Heart right ventricle (tissue), 16 donors: ENCODE measurements at regions not wholly inside any gene's neighbourhood (a gene's known extent, or its start where the extent isn't known, plus 50 kb on each side); places are given as distances from the start of the nearest gene placed in this dataset.

Experiments
- ATAC-seq, 8 donors: fragments of 200-7000 bp; cut with Tn5 transposase; one replicate each; pipeline ENCODE4 v1.9.1; 2020; ENCODE audit warnings: mild to moderate bottlenecking in 8 of 8, moderate library complexity in 8 of 8, moderate number of reproducible peaks in 1 of 8
- DNase-seq, 2 donors: peaks; one replicate each; pipeline ENCODE4 v3.0.0-alpha.2; 2020
- H3K27ac ChIP-seq, 10 donors: fragments of 200-600 bp; sonication (generic) in 2 of 10; one replicate each; pipeline versions ENCODE4 v1.5.0 to v1.8.0; 2020 to 2022; ENCODE audit warnings: mild to moderate bottlenecking in 3 of 10
- H3K27me3 ChIP-seq, 7 donors: fragments of 200-600 bp; one replicate each; pipeline ENCODE4 v1.8.0; 2021 to 2022; ENCODE audit warnings: mild to moderate bottlenecking in 2 of 7
- H3K36me3 ChIP-seq, 9 donors: fragments of 200-600 bp; sonication (generic) in 1 of 9; one replicate each; pipeline versions ENCODE4 v1.5.0 to v1.8.0; 2020 to 2022; ENCODE audit warnings: mild to moderate bottlenecking in 2 of 9
- H3K4me1 ChIP-seq, 9 donors: fragments of 200-600 bp; sonication (generic) in 1 of 9; one replicate each; pipeline versions ENCODE4 v1.5.0 to v1.8.0; 2020 to 2022; ENCODE audit warnings: mild to moderate bottlenecking in 4 of 9
- H3K4me3 ChIP-seq, 10 donors: fragments of 200-600 bp; sonication (generic) in 2 of 10; one replicate each; pipeline versions ENCODE4 v1.5.0 to v1.8.0; 2020 to 2022; ENCODE audit warnings: mild to moderate bottlenecking in 7 of 10, moderate library complexity in 2 of 10
- H3K9me3 ChIP-seq, 11 donors: fragments of 200-600 bp in 10 of 11; sonication (generic) in 2 of 11; one replicate each; pipeline versions ENCODE4 v1.5.0 to v1.8.0; 2013 to 2022; ENCODE audit warnings: mild to moderate bottlenecking in 2 of 11, control low read depth in 1 of 11, moderate library complexity in 1 of 11
- CTCF ChIP-seq, 9 donors: fragments of 200-600 bp; sonication (generic) in 2 of 9; IDR thresholded peaks; one replicate each; pipeline versions ENCODE4 v1.5.0 to v1.8.0; 2021 to 2022; ENCODE audit warnings: antibody characterized with exemption in 9 of 9, mild to moderate bottlenecking in 5 of 9, moderate library complexity in 1 of 9
- WGBS, 2 donors: extraction: QIAGEN DNeasy Blood & Tissue Kit; methylation state at CpG; one replicate each; pipeline ENCODE4 v1.1.7; 2013; ENCODE audit warnings: inconsistent platforms in 1 of 2; 5-methylcytosine and 5-hydroxymethylcytosine counted together
- intact Hi-C, 10 donors: fragments of 100-400 bp; cut with DNase I; formaldehyde crosslinking; loops; one replicate each; pipeline versions ENCODE4 v1.11.1 to v1.14.2; 2022
- donor health status: Arrhythmogenic right ventricular cardiomyopathy.
- donor health status: ischemic (EF 13 %, LVEDD 7.1; RV severe dilation, severe dysfunction).
- donor health status: healthy with polysubstance abuse.
- donor health status: DM: no; HTN: yes; CAD: no.
- donor health status: DM: no; HTN: no; CAD: no.
- donor health status: ischemic (EF 25% LVEDD 6.9; RV normal size, moderate dysfunction).
- donor health status: ischemic (EF 25% LVEDD 5.7; RV mildly dilated, moderate dysfunction).
- donor health status: healthy.
- donor health status: DM: yes; HTN: yes; CAD: no.
- donor health status: Ischemic cardiomyopathy.
- donor health status: ischemic (EF 35%, LVEDD 5.7; RV mildly dilated, moderate dysfunction).
- donor health status: nonischemic (EF 11% LVEDD 7.7; RV severe dilation, severe dysfunction).
- donor health status: DM: yes; HTN: yes; CAD: no.
- donor health status: PGD.
- donor health status: ischemic (EF 29% LVEDD 5.4; RV normal size, mild dysfunction).
- donor health status: nonischemic (EF 23%, LVEDD 6.1; RV moderate dilation, normal function).

GRCh38 chr18:78902795-78903435, 76.7 kb upstream of the SALL3 start:
- H3K36me3 ChIP-seq = no peaks in the 10 kb centered on the region
- H3K27ac ChIP-seq = no peak overlapping the region
- TF ChIP-seq CTCF (IDR thresholded peaks at IDR 0.05) = no peak
- H3K27me3 ChIP-seq = peaks cover 0 to 22% (median 4%) of the 10 kb centered on the region in 7 donors
- DNase-seq (no peak), ATAC-seq (no peak)
- intact Hi-C loops = no loop called here
- 74 to 78% methylated on average over 11 of the region's 11 CpGs for WGBS, 2 donors
- H3K4me3 ChIP-seq = no peak overlapping the region
- H3K4me1 ChIP-seq = no peaks in the 10 kb centered on the region
- H3K9me3 ChIP-seq = peaks cover 0 to 5% (median 0%) of the 10 kb centered on the region in 11 donors

GRCh38 chr18:78903436-78904178, 76.0 kb upstream of the SALL3 start:
- ATAC-seq (no peak), DNase-seq (no peak)
- Histone ChIP-seq H3K4me1 (no peaks in the 10 kb centered on the region), H3K27ac (no peak overlapping the region), H3K9me3 (peaks cover 0 to 5% (median 0%) of the 10 kb centered on the region in 11 donors), H3K4me3 (no peak overlapping the region), H3K36me3 (no peaks in the 10 kb centered on the region), H3K27me3 (peaks cover 0 to 22% (median 4%) of the 10 kb centered on the region in 7 donors)
- no peak for TF ChIP-seq CTCF (IDR thresholded peaks at IDR 0.05)
- intact Hi-C loops = no loop called here
- 68 to 71% methylated on average over 22 of the region's 22 CpGs for WGBS, 2 donors

- Histone ChIP-seq H3K4me1 (no peaks in the 10 kb centered on the region), H3K36me3 (no peaks in the 10 kb centered on the region), H3K9me3 (peaks cover 0 to 4% (median 0%) of the 10 kb centered on the region in 11 donors), H3K4me3 (no peak overlapping the region), H3K27ac (no peak overlapping the region), H3K27me3 (peaks cover 0 to 22% (median 4%) of the 10 kb centered on the region in 7 donors)
- intact Hi-C loops = no loop called here
- 75 to 78% methylated on average over 11 of the region's 11 CpGs for whole genome bisulfite sequencing, 2 donors
- DNase-seq = no peak
- no peak for ATAC-seq
- no peak for TF ChIP-seq CTCF (IDR thresholded peaks at IDR 0.05)
Observed at GRCh38 chr18:78904179-78904531, 75.5 kb upstream of the SALL3 start.

- Histone ChIP-seq H3K9me3 (no peaks in the 10 kb centered on the region), H3K36me3 (no peaks in the 10 kb centered on the region), H3K4me1 (no peaks in the 10 kb centered on the region), H3K27me3 (peaks cover 0 to 22% (median 4%) of the 10 kb centered on the region in 7 donors), H3K27ac (no peak overlapping the region), H3K4me3 (no peak overlapping the region)
- no peak for TF ChIP-seq CTCF (IDR thresholded peaks at IDR 0.05)
- DNase-seq (no peak), ATAC-seq (no peak)
- intact Hi-C loops = no loop called here
- WGBS, 2 donors = 89 to 90% methylated on average over 9 of the region's 9 CpGs
Observed at GRCh38 chr18:78905334-78905733, 74.3 kb upstream of the SALL3 start.
